ENCODE measurements at regions not wholly inside any gene's neighbourhood (a gene's known extent, or its start where the extent isn't known, plus 50 kb on each side); places are given as distances from the start of the nearest gene placed in this dataset.

DNA sequence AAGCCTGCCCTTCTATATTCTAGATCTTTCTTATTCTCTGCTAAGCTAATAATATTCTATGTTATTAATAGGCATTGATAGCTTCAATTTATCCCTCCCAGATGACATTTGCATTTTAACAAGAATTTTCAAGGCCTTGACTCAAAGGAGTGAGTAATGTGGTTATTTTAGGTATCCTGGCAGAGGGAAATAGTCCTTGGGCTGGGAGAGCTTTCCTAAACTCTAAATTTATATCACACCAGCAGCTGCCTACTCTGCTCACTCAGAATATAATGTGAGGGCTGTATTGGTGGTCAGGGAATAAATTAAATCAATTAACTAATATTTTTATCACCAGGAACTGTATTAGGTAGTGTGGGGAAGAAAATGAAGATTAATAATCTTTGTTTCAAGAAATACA, 74.8 kb upstream of the ADAM23 start:
- no peak for TF ChIP-seq POLR2A (IDR thresholded peaks at IDR 0.05)
- TF ChIP-seq, protein P1, sequence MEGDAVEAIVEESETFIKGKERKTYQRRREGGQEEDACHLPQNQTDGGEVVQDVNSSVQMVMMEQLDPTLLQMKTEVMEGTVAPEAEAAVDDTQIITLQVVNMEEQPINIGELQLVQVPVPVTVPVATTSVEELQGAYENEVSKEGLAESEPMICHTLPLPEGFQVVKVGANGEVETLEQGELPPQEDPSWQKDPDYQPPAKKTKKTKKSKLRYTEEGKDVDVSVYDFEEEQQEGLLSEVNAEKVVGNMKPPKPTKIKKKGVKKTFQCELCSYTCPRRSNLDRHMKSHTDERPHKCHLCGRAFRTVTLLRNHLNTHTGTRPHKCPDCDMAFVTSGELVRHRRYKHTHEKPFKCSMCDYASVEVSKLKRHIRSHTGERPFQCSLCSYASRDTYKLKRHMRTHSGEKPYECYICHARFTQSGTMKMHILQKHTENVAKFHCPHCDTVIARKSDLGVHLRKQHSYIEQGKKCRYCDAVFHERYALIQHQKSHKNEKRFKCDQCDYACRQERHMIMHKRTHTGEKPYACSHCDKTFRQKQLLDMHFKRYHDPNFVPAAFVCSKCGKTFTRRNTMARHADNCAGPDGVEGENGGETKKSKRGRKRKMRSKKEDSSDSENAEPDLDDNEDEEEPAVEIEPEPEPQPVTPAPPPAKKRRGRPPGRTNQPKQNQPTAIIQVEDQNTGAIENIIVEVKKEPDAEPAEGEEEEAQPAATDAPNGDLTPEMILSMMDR (IDR thresholded peaks at IDR 0.05) = no peak
